Aorta (tissue), 5 donors: ENCODE measurements at regions not wholly inside any gene's neighbourhood (a gene's known extent, or its start where the extent isn't known, plus 50 kb on each side); places are given as distances from the start of the nearest gene placed in this dataset.

Source experiments
- ATAC-seq: fragments of 200-7000 bp; cut with Tn5 transposase; one replicate; pipeline ENCODE4 v1.9.1; 2022; ENCODE audit warnings: moderate library complexity; ENCODE audit not compliant: low FRiP score
- DNase-seq, 2 donors: peaks; one replicate each; pipeline ENCODE4 v3.0.0-alpha.2; 2020
- H3K27ac ChIP-seq, 2 donors: one replicate each; pipeline ENCODE4 v1.5.1; 2013; ENCODE audit warnings: low read length in 2 of 2, mild to moderate bottlenecking in 2 of 2, moderate library complexity in 2 of 2, control low read depth in 1 of 2, inconsistent platforms in 1 of 2, low read depth in 1 of 2
- H3K27me3 ChIP-seq, 2 donors: one replicate each; pipeline ENCODE4 v1.6.1; 2013; ENCODE audit warnings: control low read depth in 1 of 2, low read length in 1 of 2, mild to moderate bottlenecking in 1 of 2, moderate library complexity in 1 of 2; ENCODE audit not compliant: insufficient read depth in 2 of 2, control insufficient read depth in 1 of 2
- H3K36me3 ChIP-seq, 2 donors: one replicate each; pipeline ENCODE4 v1.6.1; 2013; ENCODE audit warnings: control low read depth in 1 of 2, low read length in 1 of 2, mild to moderate bottlenecking in 1 of 2; ENCODE audit not compliant: insufficient read depth in 2 of 2, control insufficient read depth in 1 of 2
- H3K4me1 ChIP-seq, 2 donors: one replicate each; pipeline ENCODE4 v1.6.1; 2013; ENCODE audit warnings: low read length in 2 of 2, control low read depth in 1 of 2, mild to moderate bottlenecking in 1 of 2, moderate library complexity in 1 of 2; ENCODE audit not compliant: insufficient read depth in 2 of 2, control insufficient read depth in 1 of 2
- H3K4me3 ChIP-seq, 2 donors: one replicate each; pipeline ENCODE4 v1.5.1; 2013; ENCODE audit warnings: low read length in 2 of 2, control low read depth in 1 of 2, mild to moderate bottlenecking in 1 of 2
- H3K9me3 ChIP-seq: one replicate; pipeline ENCODE4 v1.6.1; 2013; ENCODE audit warnings: mild to moderate bottlenecking, low read length; ENCODE audit not compliant: control insufficient read depth
- WGBS, 2 donors: extraction: QIAGEN DNeasy Blood & Tissue Kit; methylation state at CpG; one replicate each; pipeline ENCODE4 v1.1.7; 2013; 5-methylcytosine and 5-hydroxymethylcytosine counted together
- intact Hi-C, 2 donors: fragments of 100-400 bp; cut with DNase I; formaldehyde crosslinking; loops; one replicate each; pipeline versions ENCODE4 v1.14.2 to v1.15.0; 2022
- donor health status: healthy with polysubstance abuse.
- donor health status: Bipolar disorder and iron deficiency.
- donor health status: DM: no; HTN: no; CAD: no.
- donor health status: DM: no; HTN: no; CAD: no.
- donor health status: DM: yes; HTN: yes; CAD: no.

DNA sequence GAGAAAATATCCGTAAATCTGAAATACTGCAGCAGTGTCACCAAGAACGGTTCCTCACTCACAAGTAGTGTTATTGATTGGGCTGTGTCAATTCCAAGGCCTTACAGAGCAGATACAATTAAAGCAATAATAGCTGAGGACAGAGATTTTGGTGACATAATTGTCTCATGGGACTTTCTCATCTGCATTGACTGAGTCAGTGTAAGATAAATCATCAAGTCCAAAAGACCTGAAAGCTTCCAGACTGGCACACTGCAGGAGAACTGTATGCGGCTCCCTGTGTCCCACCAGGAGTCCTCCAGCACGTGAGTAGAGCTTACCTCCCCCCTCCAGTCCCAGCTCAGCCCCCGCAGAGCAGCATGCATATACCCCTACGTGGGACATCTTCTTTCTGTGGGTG is 655.2 kb upstream of the ARID1B start:
- intact Hi-C loops = no loop called here
- DNase-seq = no peak
- no peak overlapping the region for H3K4me3 ChIP-seq
- no peaks in the 10 kb centered on the region for H3K36me3 ChIP-seq
- peaks cover 0 to 2% of the 10 kb centered on the region in 2 donors for H3K27me3 ChIP-seq
- H3K4me1 ChIP-seq = peaks cover 0 to 6% of the 10 kb centered on the region in 2 donors
- no peak for ATAC-seq
- WGBS, 2 donors = 84 to 87% methylated on average over 6 of the region's 6 CpGs
- H3K9me3 ChIP-seq = no peaks in the 10 kb centered on the region
- no peak overlapping the region for H3K27ac ChIP-seq

DNA sequence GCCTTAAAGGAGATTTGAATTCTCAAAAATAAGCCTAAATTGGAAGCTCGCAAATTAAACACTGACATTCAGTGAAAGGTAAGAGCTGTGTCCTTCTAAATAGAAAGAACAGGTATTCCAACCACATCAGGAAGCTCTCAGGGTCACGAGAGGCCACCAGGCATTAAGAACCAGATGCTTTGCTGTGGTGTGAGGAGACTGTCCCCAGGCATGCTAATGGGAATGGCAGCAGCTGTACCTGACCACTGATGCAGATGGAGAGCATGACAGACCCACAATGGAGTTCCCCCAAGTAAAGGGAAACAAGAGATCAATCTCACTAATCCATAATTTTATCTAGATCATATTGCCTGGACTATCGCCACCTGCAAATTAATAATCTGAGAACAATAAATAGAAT is 658.9 kb upstream of the NOX3 start:
- no peak overlapping the region for H3K27ac ChIP-seq
- intact Hi-C loops = no loop called here
- 90% methylated on average over 3 of the region's 3 CpGs for WGBS, 2 donors
- no peaks in the 10 kb centered on the region for H3K36me3 ChIP-seq
- ATAC-seq = no peak
- no peaks in the 10 kb centered on the region for H3K27me3 ChIP-seq
- no peaks in the 10 kb centered on the region for H3K4me1 ChIP-seq
- H3K4me3 ChIP-seq = no peak overlapping the region
- peaks cover 2% of the 10 kb centered on the region for H3K9me3 ChIP-seq
- no peak for DNase-seq

DNA sequence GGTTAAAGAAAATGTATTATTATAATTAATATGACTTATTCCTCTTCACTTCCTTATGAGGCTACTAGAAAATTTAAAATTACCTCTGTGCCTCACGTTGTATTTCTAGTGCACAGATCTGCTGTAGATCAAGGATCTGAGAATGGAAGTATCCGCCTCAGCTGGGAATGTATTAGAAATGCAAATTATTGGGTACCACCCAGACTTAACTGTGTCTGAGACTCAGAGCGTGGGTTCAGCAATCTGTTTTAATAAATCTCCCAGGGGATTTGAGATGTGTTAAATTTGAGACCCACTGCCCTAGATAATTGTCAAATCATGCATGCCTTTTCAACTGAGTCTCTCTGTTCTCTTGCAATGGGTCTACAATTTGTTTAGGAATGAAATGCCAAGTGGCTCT is 658.0 kb upstream of the NOX3 start:
- no peaks in the 10 kb centered on the region for H3K36me3 ChIP-seq
- DNase-seq (no peak), ATAC-seq (no peak)
- no peaks in the 10 kb centered on the region for H3K27me3 ChIP-seq
- H3K27ac ChIP-seq = no peak overlapping the region
- H3K9me3 ChIP-seq = peaks cover 2% of the 10 kb centered on the region
- WGBS, 2 donors = 72 to 82% methylated on average over 3 of the region's 3 CpGs
- intact Hi-C loops = no loop called here
- H3K4me3 ChIP-seq = no peak overlapping the region
- no peaks in the 10 kb centered on the region for H3K4me1 ChIP-seq

DNA sequence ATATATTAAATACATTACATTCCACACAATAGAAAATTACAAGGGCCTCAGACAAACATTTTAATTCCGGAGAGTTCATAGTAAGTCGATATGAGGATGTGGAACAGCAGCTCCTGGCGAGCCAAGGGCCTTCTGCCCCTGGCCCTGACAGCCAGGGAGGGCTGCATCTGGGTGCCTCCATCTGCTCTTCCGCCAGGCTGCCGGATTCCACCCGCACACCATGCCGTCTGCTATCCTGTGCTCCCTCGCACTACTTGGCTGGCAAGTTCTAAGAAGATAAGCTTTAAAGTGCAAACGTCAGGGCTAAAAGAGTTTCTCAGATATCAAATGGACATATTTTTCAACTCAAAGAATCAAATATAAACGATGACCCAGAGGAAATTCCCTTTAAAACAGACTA is 656.3 kb upstream of the NOX3 start:
- intact Hi-C loops = no loop called here
- Histone ChIP-seq H3K9me3 (peaks cover 2% of the 10 kb centered on the region), H3K27me3 (no peaks in the 10 kb centered on the region), H3K36me3 (no peaks in the 10 kb centered on the region), H3K27ac (no peak overlapping the region), H3K4me1 (no peaks in the 10 kb centered on the region), H3K4me3 (no peak overlapping the region)
- WGBS, 2 donors = 73 to 75% methylated on average over 10 of the region's 10 CpGs
- ATAC-seq (no peak), DNase-seq (no peak)

DNA sequence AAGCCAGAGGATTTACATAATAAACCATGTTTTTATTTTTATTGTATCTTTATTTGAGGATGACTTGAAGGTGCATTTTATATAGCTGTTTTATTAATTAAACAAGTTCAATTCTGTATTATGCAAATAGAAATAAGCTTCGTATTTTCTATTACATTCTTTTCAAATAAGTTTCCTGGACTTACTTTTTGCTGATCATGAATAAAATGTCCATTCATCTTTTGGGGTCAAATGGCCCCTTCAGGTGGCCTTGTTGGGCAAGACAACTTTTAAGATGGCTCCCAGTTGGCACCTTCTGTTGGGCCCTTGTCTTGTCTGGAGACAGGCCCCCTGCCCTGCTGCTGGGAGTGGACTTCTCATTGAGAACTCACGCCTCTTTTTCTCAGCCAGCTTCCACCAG is 654.6 kb upstream of the NOX3 start:
- Histone ChIP-seq H3K9me3 (peaks cover 2% of the 10 kb centered on the region), H3K36me3 (no peaks in the 10 kb centered on the region), H3K4me1 (no peaks in the 10 kb centered on the region), H3K27me3 (no peaks in the 10 kb centered on the region), H3K27ac (no peak overlapping the region), H3K4me3 (no peak overlapping the region)
- DNase-seq = no peak
- intact Hi-C loops = no loop called here
- no peak for ATAC-seq
- 86 to 93% methylated on average over 2 of the region's 2 CpGs for WGBS, 2 donors

GRCh38 chr6:156109713-156110112 is 654.1 kb upstream of the NOX3 start:
- 47 to 63% methylated on average over 1 of the region's 1 CpG for WGBS, 2 donors
- H3K4me3 ChIP-seq = no peak overlapping the region
- intact Hi-C loops = no loop called here
- DNase-seq (no peak), ATAC-seq (no peak)
- H3K4me1 ChIP-seq = no peaks in the 10 kb centered on the region
- peaks cover 2% of the 10 kb centered on the region for H3K9me3 ChIP-seq
- no peak overlapping the region for H3K27ac ChIP-seq
- H3K27me3 ChIP-seq = no peaks in the 10 kb centered on the region
- H3K36me3 ChIP-seq = no peaks in the 10 kb centered on the region

- Histone ChIP-seq H3K4me1 (no peaks in the 10 kb centered on the region), H3K4me3 (no peak overlapping the region), H3K27me3 (no peaks in the 10 kb centered on the region), H3K9me3 (peaks cover 2% of the 10 kb centered on the region), H3K36me3 (no peaks in the 10 kb centered on the region), H3K27ac (no peak overlapping the region)
- no peak for ATAC-seq
- 85% methylated on average over 15 of the region's 15 CpGs for WGBS, 2 donors
- no peak for DNase-seq
- intact Hi-C loops = no loop called here
Measured at GRCh38 chr6:156107624-156108101, 652.0 kb upstream of the NOX3 start.

DNA sequence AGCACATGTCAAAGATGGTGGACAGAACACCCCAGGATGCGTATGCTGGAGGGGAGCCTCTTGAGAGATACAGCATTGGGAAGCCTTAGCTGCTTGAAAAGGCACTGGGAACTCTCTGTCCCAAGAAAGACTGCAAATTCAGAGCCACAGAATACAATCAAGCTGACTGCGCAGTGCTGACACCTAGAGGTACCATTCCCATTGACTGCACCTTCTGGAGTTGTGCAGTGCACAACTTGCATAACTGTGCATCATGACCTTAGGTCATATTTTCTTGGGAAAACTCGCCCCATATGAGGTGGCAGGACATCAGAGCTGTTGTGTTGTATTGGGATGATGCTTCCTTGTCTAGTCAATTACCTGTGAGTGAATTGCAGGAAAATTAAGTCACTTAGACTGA is 646.5 kb upstream of the NOX3 start:
- intact Hi-C loops = no loop called here
- no peaks in the 10 kb centered on the region for H3K27me3 ChIP-seq
- H3K27ac ChIP-seq = no peak overlapping the region
- ATAC-seq = no peak
- DNase-seq = no peak
- H3K36me3 ChIP-seq = no peaks in the 10 kb centered on the region
- H3K4me3 ChIP-seq = no peak overlapping the region
- H3K4me1 ChIP-seq = no peaks in the 10 kb centered on the region
- peaks cover 2% of the 10 kb centered on the region for H3K9me3 ChIP-seq
- 81 to 85% methylated on average over 3 of the region's 3 CpGs for WGBS, 2 donors

DNA sequence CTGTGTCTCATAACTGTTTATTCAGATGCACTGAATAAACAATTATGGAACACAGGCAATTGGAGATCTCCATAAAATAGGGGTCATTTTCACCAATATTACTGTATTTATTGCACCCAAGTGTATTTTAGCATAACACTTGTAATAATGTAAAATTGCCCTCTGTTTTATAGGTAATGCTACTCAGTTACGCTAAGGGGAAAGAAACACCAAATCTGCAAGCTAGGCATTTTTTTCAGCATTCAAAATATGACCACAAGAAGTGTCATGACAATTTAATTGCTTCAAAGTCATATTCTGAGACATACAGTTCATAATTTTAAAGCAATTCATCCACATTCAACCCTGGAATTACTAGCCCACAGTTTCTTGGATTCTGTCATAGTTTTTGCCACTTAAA is 643.2 kb upstream of the NOX3 start:
- no peaks in the 10 kb centered on the region for H3K36me3 ChIP-seq
- H3K4me1 ChIP-seq = no peaks in the 10 kb centered on the region
- 85 to 88% methylated on average over 1 of the region's 1 CpG for WGBS, 2 donors
- ATAC-seq (no peak), DNase-seq (no peak)
- intact Hi-C loops = no loop called here
- H3K4me3 ChIP-seq = no peak overlapping the region
- no peak overlapping the region for H3K27ac ChIP-seq
- peaks cover 2% of the 10 kb centered on the region for H3K9me3 ChIP-seq
- H3K27me3 ChIP-seq = no peaks in the 10 kb centered on the region
